B cell (primary cell): ENCODE measurements at regions not wholly inside any gene's neighbourhood (a gene's known extent, or its start where the extent isn't known, plus 50 kb on each side); places are given as distances from the start of the nearest gene placed in this dataset.

Experiments used
- EZH2 ChIP-seq: IDR thresholded peaks from 2 replicates; pipeline ENCODE4 v1.6.1; 2012; ENCODE audit warnings: borderline replicate concordance, low read depth, mild to moderate bottlenecking, moderate library complexity, low read length; ENCODE audit not compliant: insufficient read depth, poor library complexity, severe bottlenecking
- TF ChIP-seq, protein P1 (sequence below): fragments of 200-600 bp; IDR thresholded peaks from one replicate; pipeline ENCODE4 v1.8.0; 2022; ENCODE audit warnings: antibody characterized with exemption, mild to moderate bottlenecking

DNA sequence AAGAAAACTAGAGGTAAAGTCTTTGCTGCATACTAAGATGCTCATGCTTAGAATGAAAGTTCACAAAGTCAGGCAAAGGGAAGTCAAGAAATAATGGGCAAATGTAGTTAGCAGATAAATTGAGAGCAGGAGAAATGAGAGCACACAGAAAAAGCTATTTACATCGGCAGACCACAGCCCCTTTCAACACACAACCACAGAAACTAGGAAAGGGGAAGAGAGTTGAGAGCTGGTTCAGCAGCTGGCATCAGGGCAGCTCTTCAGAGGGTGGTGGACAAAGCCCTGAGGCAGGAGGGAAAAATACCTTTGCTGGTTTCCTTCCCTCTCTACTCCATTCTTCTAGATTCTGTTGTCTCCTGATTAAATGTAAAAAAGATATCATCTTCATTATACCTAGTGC lies 95.4 kb upstream of the ANO4 start:
- TF ChIP-seq, protein P1, sequence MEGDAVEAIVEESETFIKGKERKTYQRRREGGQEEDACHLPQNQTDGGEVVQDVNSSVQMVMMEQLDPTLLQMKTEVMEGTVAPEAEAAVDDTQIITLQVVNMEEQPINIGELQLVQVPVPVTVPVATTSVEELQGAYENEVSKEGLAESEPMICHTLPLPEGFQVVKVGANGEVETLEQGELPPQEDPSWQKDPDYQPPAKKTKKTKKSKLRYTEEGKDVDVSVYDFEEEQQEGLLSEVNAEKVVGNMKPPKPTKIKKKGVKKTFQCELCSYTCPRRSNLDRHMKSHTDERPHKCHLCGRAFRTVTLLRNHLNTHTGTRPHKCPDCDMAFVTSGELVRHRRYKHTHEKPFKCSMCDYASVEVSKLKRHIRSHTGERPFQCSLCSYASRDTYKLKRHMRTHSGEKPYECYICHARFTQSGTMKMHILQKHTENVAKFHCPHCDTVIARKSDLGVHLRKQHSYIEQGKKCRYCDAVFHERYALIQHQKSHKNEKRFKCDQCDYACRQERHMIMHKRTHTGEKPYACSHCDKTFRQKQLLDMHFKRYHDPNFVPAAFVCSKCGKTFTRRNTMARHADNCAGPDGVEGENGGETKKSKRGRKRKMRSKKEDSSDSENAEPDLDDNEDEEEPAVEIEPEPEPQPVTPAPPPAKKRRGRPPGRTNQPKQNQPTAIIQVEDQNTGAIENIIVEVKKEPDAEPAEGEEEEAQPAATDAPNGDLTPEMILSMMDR = no peak
- no peak for TF ChIP-seq EZH2
